ENCODE measurements at regions not wholly inside any gene's neighbourhood (a gene's known extent, or its start where the extent isn't known, plus 50 kb on each side); places are given as distances from the start of the nearest gene placed in this dataset.

DNA sequence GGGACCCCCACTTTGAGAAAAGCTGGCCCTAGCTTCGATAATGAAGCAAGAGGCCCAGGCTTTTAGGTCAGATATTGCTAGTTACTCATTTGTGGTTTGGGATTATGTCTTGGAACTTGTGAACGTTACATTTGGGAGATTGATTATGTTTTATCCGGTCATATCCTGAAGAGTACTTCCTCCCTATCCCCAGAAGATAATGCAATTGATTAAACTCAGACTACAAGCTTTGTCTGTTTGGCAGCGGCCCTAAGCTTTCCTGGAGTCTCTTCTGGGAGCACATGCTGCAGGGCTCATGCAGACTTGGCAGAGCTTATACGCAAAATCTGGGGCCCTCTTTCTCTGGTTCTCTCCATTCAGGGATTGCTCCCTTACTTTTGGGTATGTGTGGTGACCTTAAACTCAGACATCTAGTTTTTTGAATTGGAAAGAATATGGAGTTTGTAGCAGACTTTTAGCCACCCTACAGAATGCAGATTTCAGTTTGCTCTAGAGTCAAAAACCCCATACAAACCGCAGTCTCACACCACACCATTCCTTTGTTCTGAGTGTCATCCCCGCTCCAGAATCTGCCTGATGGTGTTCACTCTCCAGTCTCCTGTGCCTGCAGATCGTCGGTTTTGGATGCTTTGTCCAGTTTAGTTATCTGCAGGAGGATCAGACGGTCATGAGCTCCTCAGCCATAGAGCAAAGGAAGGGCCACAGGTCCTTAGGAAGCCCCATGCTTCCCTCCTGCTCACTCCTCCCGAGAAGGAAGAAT is 449.5 kb upstream of the TRPC7 start:
- FAIRE-seq (no peak), ATAC-seq (no peak), DNase-seq (ENCODE audit: low read depth, low spot score) (no peak)
- H3K27ac ChIP-seq (ENCODE audit: control insufficient read depth, insufficient read depth): no peak overlapping the region
- ChIA-PET RAD21 (ENCODE audit: unreplicated experiment) (no interaction called here), CTCF (interaction anchor here (1.2 kb wide), 1 partner anchor 76 kb away, joined by 3 read pairs; no protein-coding TSS in a partner anchor), POLR2A (no interaction called here), SMC1A (ENCODE audit: uncharacterized antibody, unreplicated experiment) (no interaction called here)
- H3K79me2 ChIP-seq (ENCODE audit: control insufficient read depth, insufficient read depth, low read length): no peaks in the 10 kb centered on the region
- no peaks in the 10 kb centered on the region for H3K27me3 ChIP-seq (replicated peaks in 1 of 2; ENCODE audit: control insufficient read depth in 2 of 2, insufficient read depth in 2 of 2, low read length in 1 of 2)
- H3K4me2 ChIP-seq (ENCODE audit: control insufficient read depth, insufficient read depth): no peak overlapping the region
- 38% methylated on average over 11 of the region's 11 CpGs for WGBS (ENCODE audit: insufficient coverage, insufficient replicate concordance, low lambda C conversion rate, missing lambda C conversion rate)
- TF ChIP-seq ZBTB40 (IDR thresholded peaks at IDR 0.05; ENCODE audit: borderline replicate concordance): no peak
- no peak for TF ChIP-seq RBBP5 (conservative IDR thresholded peaks at IDR 0.05)
- no peak for TF ChIP-seq HDGF (IDR thresholded peaks at IDR 0.05)
- TF ChIP-seq, protein P1, sequence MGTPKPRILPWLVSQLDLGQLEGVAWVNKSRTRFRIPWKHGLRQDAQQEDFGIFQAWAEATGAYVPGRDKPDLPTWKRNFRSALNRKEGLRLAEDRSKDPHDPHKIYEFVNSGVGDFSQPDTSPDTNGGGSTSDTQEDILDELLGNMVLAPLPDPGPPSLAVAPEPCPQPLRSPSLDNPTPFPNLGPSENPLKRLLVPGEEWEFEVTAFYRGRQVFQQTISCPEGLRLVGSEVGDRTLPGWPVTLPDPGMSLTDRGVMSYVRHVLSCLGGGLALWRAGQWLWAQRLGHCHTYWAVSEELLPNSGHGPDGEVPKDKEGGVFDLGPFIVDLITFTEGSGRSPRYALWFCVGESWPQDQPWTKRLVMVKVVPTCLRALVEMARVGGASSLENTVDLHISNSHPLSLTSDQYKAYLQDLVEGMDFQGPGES (IDR thresholded peaks at IDR 0.05): no peak
- no peak for TF ChIP-seq SIX5 (IDR thresholded peaks at IDR 0.05; ENCODE audit: low read depth, low read length, severe bottlenecking)
- TF ChIP-seq NFXL1 (IDR thresholded peaks at IDR 0.05; ENCODE audit: borderline replicate concordance): no peak
- TF ChIP-seq GABPA (IDR thresholded peaks at IDR 0.05; ENCODE audit: low read depth): no peak
- no peak for TF ChIP-seq STAT3 (IDR thresholded peaks at IDR 0.05; ENCODE audit: low read depth, low read length)
- TF ChIP-seq EP300 (IDR thresholded peaks at IDR 0.05; ENCODE audit: borderline replicate concordance in 1 of 2, control insufficient read depth in 1 of 2, low read depth in 2 of 2, low read length in 2 of 2): no peak
- TF ChIP-seq POLR2A (IDR thresholded peaks at IDR 0.05; ENCODE audit: low read depth, low read length): no peak
- TF ChIP-seq RB1 (IDR thresholded peaks at IDR 0.05; ENCODE audit: borderline replicate concordance): no peak
- TF ChIP-seq CEBPB (IDR thresholded peaks at IDR 0.05; ENCODE audit: borderline replicate concordance in 1 of 2, low read depth in 2 of 2, low read length in 2 of 2): no peak
- TF ChIP-seq NR2C1 (IDR thresholded peaks at IDR 0.05): no peak
- TF ChIP-seq SMAD1 (IDR thresholded peaks at IDR 0.05; ENCODE audit: low read depth, partially characterized antibody): no peak
- TF ChIP-seq NR2C2 (IDR thresholded peaks at IDR 0.05; ENCODE audit: borderline replicate concordance, control insufficient read depth, insufficient read length, low read depth): no peak
- TF ChIP-seq PML (IDR thresholded peaks at IDR 0.05; ENCODE audit: low read length): no peak
- no peak for TF ChIP-seq SREBF1 (IDR thresholded peaks at IDR 0.05; ENCODE audit: low read length)
- TF ChIP-seq RFX5 (IDR thresholded peaks at IDR 0.05; ENCODE audit: low read depth, low read length): no peak
- no peak for TF ChIP-seq MYC (IDR thresholded peaks at IDR 0.05; ENCODE audit: insufficient read depth, insufficient read length, insufficient replicate concordance, low read length, severe bottlenecking)
- no peaks in the 10 kb centered on the region for H3K36me3 ChIP-seq (ENCODE audit: control insufficient read depth in 2 of 2, insufficient read depth in 2 of 2, low read length in 1 of 2)
- intact Hi-C loops (cut with micrococcal nuclease; ENCODE audit: unreplicated experiment) (no loop called here), in situ Hi-C loops (cut with MboI) (no loop called here)
- H3K4me1 ChIP-seq (ENCODE audit: control insufficient read depth, insufficient read depth, low read length): no peaks in the 10 kb centered on the region
- H3K9ac ChIP-seq (ENCODE audit: control insufficient read depth, insufficient read depth, low read length): no peak overlapping the region
- H4K20me1 ChIP-seq (ENCODE audit: control insufficient read depth, insufficient read depth): no peaks in the 10 kb centered on the region
- no TSS peak for BruUV-seq (replicated peaks)
- no peak overlapping the region for H2AFZ ChIP-seq (ENCODE audit: control insufficient read depth, low read depth, low read length)
- H3K4me3 ChIP-seq: no peak overlapping the region
- no peaks in the 10 kb centered on the region for H3K9me3 ChIP-seq (replicated peaks; ENCODE audit: control insufficient read depth, insufficient read depth, low read length)

Data from GM12878 (cell line).